K562 (cell line): ENCODE measurements at regions not wholly inside any gene's neighbourhood (a gene's known extent, or its start where the extent isn't known, plus 50 kb on each side); places are given as distances from the start of the nearest gene placed in this dataset.

Experiments
- ATAC-seq: fragments of 200-7000 bp; cut with Tn5 transposase; 3 replicates; pipeline ENCODE4 v1.9.1; 2020; ENCODE audit warnings: moderate library complexity
- BruUV-seq: library from RNA; stranded (reverse); fragments of 400-500 nt; replicated peaks from 2 replicates; lab custom pipeline; 2021; lab: Mats Ljungman, UMichigan
- CTCF ChIA-PET: fragments of 300-600 bp; formaldehyde crosslinking; extraction: SDS; loops from one replicate; lab custom pipeline; 2021; ENCODE audit warnings: low intra/inter-chr PET ratio; lab: Yijun Ruan, JAX
- POLR2A ChIA-PET: fragments of 300-600, 350-650 bp; sonication (Branson Sonifier 250); formaldehyde crosslinking; extraction: SDS; loops from one replicate; lab custom pipeline; 2021; ENCODE audit warnings: antibody characterized with exemption, inconsistent platforms; lab: Yijun Ruan, JAX
- DNase-seq, 4 experiments: peaks; one replicate each; pipeline versions ENCODE4 v3.0.0 to v3.0.0-alpha.2; 2011 to 2018; ENCODE audit warnings: low spot score in 3 of 4, mixed read lengths in 3 of 4; ENCODE audit errors: extremely low read depth in 1 of 4
- FAIRE-seq: peaks from 2 replicates; lab custom pipeline; 2011; peaks lifted over from hg19 to GRCh38; lab: Jason Lieb, UNC
- H2AFZ ChIP-seq: 2 replicates; pipeline ENCODE4 v1.6.0; 2011; ENCODE audit warnings: low read depth, low read length, control low read depth, inconsistent platforms
- H3K27ac ChIP-seq: fragments of 200-600 bp; 3 replicates; pipeline ENCODE4 v1.8.0; 2011; ENCODE audit warnings: low read depth, mild to moderate bottlenecking, control low read depth, inconsistent platforms, low read length, moderate library complexity, mixed read lengths; ENCODE audit errors: extremely low read depth
- H3K27me3 ChIP-seq, 2 experiments: fragments of 300-600 bp in 1 of 2; 2 replicates in 1 of 2; 3 replicates in 1 of 2; pipeline versions ENCODE4 v1.6.0 to v1.8.0; 2011; ENCODE audit warnings: inconsistent platforms in 2 of 2, low read length in 2 of 2, mild to moderate bottlenecking in 1 of 2, mixed read lengths in 1 of 2, moderate library complexity in 1 of 2; ENCODE audit not compliant: control insufficient read depth in 2 of 2, insufficient read depth in 2 of 2
- H3K36me3 ChIP-seq: fragments of 300-600 bp; 3 replicates; pipeline ENCODE4 v1.8.0; 2011; ENCODE audit warnings: mild to moderate bottlenecking, low read length, inconsistent platforms; ENCODE audit not compliant: control insufficient read depth, insufficient read depth
- H3K4me1 ChIP-seq, 2 experiments: fragments of 200-600 bp in 1 of 2; replicated peaks in 1 of 2; 2 replicates in 1 of 2; 3 replicates in 1 of 2; pipeline versions ENCODE4 v1.5.1 to v1.8.0; 2011; ENCODE audit warnings: inconsistent platforms in 2 of 2, low read length in 2 of 2, mild to moderate bottlenecking in 1 of 2, mixed read lengths in 1 of 2, moderate library complexity in 1 of 2; ENCODE audit not compliant: control insufficient read depth in 2 of 2, insufficient read depth in 2 of 2
- H3K4me2 ChIP-seq: 2 replicates; pipeline ENCODE4 v1.6.1; 2011; ENCODE audit warnings: low read length, control low read depth, inconsistent platforms, mixed read lengths; ENCODE audit not compliant: insufficient read depth
- H3K4me3 ChIP-seq: fragments of 200-600 bp; sonication (generic), shearing (Covaris generic); 2 replicates; pipeline ENCODE4 v1.5.1; 2016; ENCODE audit warnings: control low read depth, inconsistent platforms
- H3K79me2 ChIP-seq: fragments of 200-600 bp; 3 replicates; pipeline ENCODE4 v1.8.0; 2011; ENCODE audit warnings: low read length, inconsistent platforms; ENCODE audit not compliant: control insufficient read depth, insufficient read depth
- H3K9ac ChIP-seq, 2 experiments: 2 replicates each; pipeline versions ENCODE4 v1.6.0 to v1.6.1; 2011; ENCODE audit warnings: low read depth in 2 of 2, low read length in 2 of 2, control low read depth in 1 of 2, inconsistent platforms in 1 of 2, mild to moderate bottlenecking in 1 of 2, mixed read lengths in 1 of 2; ENCODE audit not compliant: insufficient read depth in 1 of 2
- H3K9me1 ChIP-seq: one replicate; pipeline ENCODE4 v1.6.0; 2011; ENCODE audit warnings: inconsistent platforms, mild to moderate bottlenecking, low read length, moderate library complexity; ENCODE audit not compliant: control insufficient read depth, insufficient read depth
- H3K9me3 ChIP-seq: replicated peaks from 2 replicates; pipeline ENCODE4 v1.5.1; 2011; ENCODE audit warnings: low read depth, low read length, inconsistent platforms; ENCODE audit not compliant: control insufficient read depth, insufficient read depth
- H4K20me1 ChIP-seq: replicated peaks from 2 replicates; pipeline ENCODE4 v1.6.1; 2011; ENCODE audit warnings: low read length, inconsistent platforms, mixed read lengths; ENCODE audit not compliant: control insufficient read depth, insufficient read depth
- CREM ChIP-seq: IDR thresholded peaks from 2 replicates; pipeline ENCODE4 v1.6.1; 2014; ENCODE audit warnings: antibody characterized with exemption, low read depth
- ELF4 ChIP-seq: fragments of 450-650 bp; formaldehyde crosslinking; IDR thresholded peaks from 2 replicates; pipeline ENCODE4 v1.4.0; 2022; ENCODE audit warnings: missing genetic modification characterization
- FOXA3 ChIP-seq, 2 experiments: fragments of 450-650 bp in 1 of 2; sonication (generic) in 1 of 2; formaldehyde crosslinking; IDR thresholded peaks in 1 of 2; conservative IDR thresholded peaks in 1 of 2; 2 replicates each; pipeline versions ENCODE4 v1.4.0 to v1.8.0; 2020 to 2022; ENCODE audit warnings: mild to moderate bottlenecking in 2 of 2, missing genetic modification reagents in 1 of 2
- HDAC3 ChIP-seq: fragments of 450-650 bp; IDR thresholded peaks from 2 replicates; pipeline ENCODE4 v1.6.1; 2018; ENCODE audit warnings: borderline replicate concordance, mild to moderate bottlenecking, moderate library complexity; ENCODE audit not compliant: partially characterized antibody
- HNRNPK ChIP-seq: fragments of 200-400 bp; formaldehyde crosslinking; IDR thresholded peaks from one replicate; pipeline ENCODE4 v1.6.1; 2018; ENCODE audit warnings: mild to moderate bottlenecking, low read depth, low read length; ENCODE audit not compliant: poor library complexity, severe bottlenecking
- NR2C2 ChIP-seq, 2 experiments: fragments of 200-800 bp in 1 of 2; sonication (Bioruptor generic) in 1 of 2; sonication (generic) in 1 of 2; formaldehyde crosslinking in 1 of 2; IDR thresholded peaks; 2 replicates each; pipeline versions ENCODE4 v1.6.1 to v1.8.0; 2016 to 2022; ENCODE audit warnings: mild to moderate bottlenecking in 1 of 2, missing compliant biosample characterization in 1 of 2, missing genetic modification characterization in 1 of 2, missing genetic modification reagents in 1 of 2
- ZNF584 ChIP-seq: fragments of 200-800 bp; sonication (Bioruptor generic); IDR thresholded peaks from 2 replicates; pipeline ENCODE4 v1.6.1; 2016; ENCODE audit warnings: low read depth, mild to moderate bottlenecking, missing genetic modification characterization, missing compliant biosample characterization
- WGBS: fragments of 100-300 bp; shearing (Covaris generic); methylation state at CpG from one replicate; pipeline ENCODE4 v1.1.6; 2016; ENCODE audit warnings: low coverage, mixed read lengths; ENCODE audit not compliant: insufficient coverage; ENCODE audit errors: missing lambda C conversion rate; 5-methylcytosine and 5-hydroxymethylcytosine counted together
- in situ Hi-C: fragments of 300-500 bp; cut with MboI; formaldehyde crosslinking; loops from 4 replicates; pipeline ENCODE4 v1.15.0; 2018; ENCODE audit warnings: inconsistent platforms, mixed read lengths
- intact Hi-C: fragments of 100-400 bp; cut with micrococcal nuclease; formaldehyde crosslinking; loops from 2 replicates; pipeline ENCODE4 v1.14.2; 2022
- TF ChIP-seq, protein P1 (sequence below): IDR thresholded peaks from 2 replicates; pipeline ENCODE4 v1.6.1; 2011; ENCODE audit not compliant: insufficient read length; ENCODE audit errors: extremely low read depth
- TF ChIP-seq, protein P2 (sequence below): fragments of 450-650 bp; formaldehyde crosslinking; IDR thresholded peaks from 2 replicates; pipeline ENCODE4 v1.4.0; 2022; ENCODE audit warnings: missing genetic modification characterization
- TF ChIP-seq, protein P3 (sequence below): fragments of 250-450 bp; sonication (Bioruptor Pico); IDR thresholded peaks from 2 replicates; pipeline ENCODE4 v1.4.0; 2020; ENCODE audit warnings: borderline replicate concordance

DNA sequence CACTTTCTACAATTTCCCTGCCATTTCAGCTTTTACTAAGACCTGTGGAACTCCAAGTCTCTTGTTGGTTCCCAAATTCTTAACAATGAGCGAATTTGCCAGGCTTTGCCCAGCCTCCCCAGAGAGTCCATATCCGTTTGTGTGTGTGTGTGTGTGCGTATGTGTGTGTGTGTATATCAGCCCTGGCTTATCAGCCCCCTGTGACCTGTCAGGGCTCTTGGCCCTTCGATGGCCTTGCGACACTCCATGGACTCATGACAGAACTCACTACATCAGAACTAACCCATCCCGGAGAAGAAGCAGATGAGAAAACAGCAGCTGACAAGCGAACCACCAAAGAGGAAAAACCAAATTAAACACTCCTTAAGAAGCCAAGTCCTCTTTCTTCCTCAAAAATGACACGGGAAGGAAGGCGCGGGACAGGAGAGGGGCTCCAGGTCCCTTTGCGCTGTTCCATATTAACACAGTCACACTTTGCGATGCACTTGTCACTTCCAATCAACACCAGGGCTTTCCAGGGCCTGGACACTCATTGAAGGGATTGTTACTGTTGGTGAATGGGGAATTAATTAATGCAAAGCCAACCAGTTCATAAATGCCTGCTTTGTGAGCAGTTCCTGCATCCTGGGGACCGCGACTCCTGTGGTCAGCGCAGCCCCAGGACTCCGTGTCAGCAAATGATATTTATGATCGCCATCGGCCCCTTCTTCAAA is 524.0 kb downstream of the CD83 start:
- no peaks in the 10 kb centered on the region for H3K9me3 ChIP-seq
- H3K4me3 ChIP-seq, result no peak overlapping the region
- DNase-seq (no peak), ATAC-seq (peak; percentile 50), FAIRE-seq (no peak)
- CTCF ChIA-PET, result no interaction called here
- intact Hi-C loops (no loop called here), in situ Hi-C loops (no loop called here)
- H3K4me2 ChIP-seq, result no peak overlapping the region
- H3K4me1 ChIP-seq, result peaks cover 11 to 38% of the 10 kb centered on the region in 2 experiments; a peak in 4 of 5 replicates
- H3K36me3 ChIP-seq, result no peaks in the 10 kb centered on the region
- peak overlapping the region in 1 of 2 experiments; percentile 30; a peak in 2 of 4 replicates for H3K9ac ChIP-seq
- no peak overlapping the region; the same call in 1 of the 2 replicates for H2AFZ ChIP-seq
- 71% methylated on average over 16 of the region's 18 CpGs for WGBS
- BruUV-seq, result no TSS peak
- no peaks in the 10 kb centered on the region for H3K79me2 ChIP-seq
- POLR2A ChIA-PET, result interaction anchor here (0.6 to 0.7 kb wide), 2 partner anchors 22 to 928 kb away, joined by 3 read pairs; no protein-coding TSS in a partner anchor
- H3K9me1 ChIP-seq, result no peaks in the 10 kb centered on the region
- H3K27ac ChIP-seq, result no peak overlapping the region
- no peaks in the 10 kb centered on the region for H3K27me3 ChIP-seq
- no peaks in the 10 kb centered on the region for H4K20me1 ChIP-seq
- TF ChIP-seq NR2C2 (CRISPR knock-in tag; IDR thresholded peaks at IDR 0.05) (no peak), NR2C2 (tag; IDR thresholded peaks at IDR 0.05) (0 out of 2 replicates have a peak, but pooled peaks have one; percentile 20), FOXA3 (CRISPR knock-in tag; conservative IDR thresholded peaks at IDR 0.05 in 1 of 2, IDR thresholded peaks at IDR 0.05 in 1 of 2) (no peak), ELF4 (0 out of 2 replicates have a peak, but pooled peaks have one; percentile 51), ZNF584 (CRISPR knock-in tag) (0 out of 2 replicates have a peak, but pooled peaks have one; percentile 33), CREM (peak; percentile 35; the same call in 1 of the 2 replicates), HDAC3 (no peak), HNRNPK (no peak)
- TF ChIP-seq, protein P1, sequence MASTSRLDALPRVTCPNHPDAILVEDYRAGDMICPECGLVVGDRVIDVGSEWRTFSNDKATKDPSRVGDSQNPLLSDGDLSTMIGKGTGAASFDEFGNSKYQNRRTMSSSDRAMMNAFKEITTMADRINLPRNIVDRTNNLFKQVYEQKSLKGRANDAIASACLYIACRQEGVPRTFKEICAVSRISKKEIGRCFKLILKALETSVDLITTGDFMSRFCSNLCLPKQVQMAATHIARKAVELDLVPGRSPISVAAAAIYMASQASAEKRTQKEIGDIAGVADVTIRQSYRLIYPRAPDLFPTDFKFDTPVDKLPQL, result no peak
- TF ChIP-seq, protein P2, sequence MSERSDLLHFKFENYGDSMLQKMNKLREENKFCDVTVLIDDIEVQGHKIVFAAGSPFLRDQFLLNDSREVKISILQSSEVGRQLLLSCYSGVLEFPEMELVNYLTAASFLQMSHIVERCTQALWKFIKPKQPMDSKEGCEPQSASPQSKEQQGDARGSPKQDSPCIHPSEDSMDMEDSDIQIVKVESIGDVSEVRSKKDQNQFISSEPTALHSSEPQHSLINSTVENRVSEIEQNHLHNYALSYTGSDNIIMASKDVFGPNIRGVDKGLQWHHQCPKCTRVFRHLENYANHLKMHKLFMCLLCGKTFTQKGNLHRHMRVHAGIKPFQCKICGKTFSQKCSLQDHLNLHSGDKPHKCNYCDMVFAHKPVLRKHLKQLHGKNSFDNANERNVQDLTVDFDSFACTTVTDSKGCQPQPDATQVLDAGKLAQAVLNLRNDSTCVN (CRISPR knock-in tag), result 0 out of 2 replicates have a peak, but pooled peaks have one; percentile 15
- TF ChIP-seq, protein P3, sequence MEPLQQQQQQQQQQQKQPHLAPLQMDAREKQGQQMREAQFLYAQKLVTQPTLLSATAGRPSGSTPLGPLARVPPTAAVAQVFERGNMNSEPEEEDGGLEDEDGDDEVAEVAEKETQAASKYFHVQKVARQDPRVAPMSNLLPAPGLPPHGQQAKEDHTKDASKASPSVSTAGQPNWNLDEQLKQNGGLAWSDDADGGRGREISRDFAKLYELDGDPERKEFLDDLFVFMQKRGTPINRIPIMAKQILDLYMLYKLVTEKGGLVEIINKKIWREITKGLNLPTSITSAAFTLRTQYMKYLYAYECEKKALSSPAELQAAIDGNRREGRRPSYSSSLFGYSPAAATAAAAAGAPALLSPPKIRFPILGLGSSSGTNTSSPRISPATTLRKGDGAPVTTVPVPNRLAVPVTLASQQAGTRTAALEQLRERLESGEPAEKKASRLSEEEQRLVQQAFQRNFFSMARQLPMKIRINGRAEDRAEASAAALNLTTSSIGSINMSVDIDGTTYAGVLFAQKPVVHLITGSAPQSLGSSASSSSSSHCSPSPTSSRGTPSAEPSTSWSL (CRISPR knock-in tag), result 0 out of 2 replicates have a peak, but pooled peaks have one; percentile 36
